GM13976 (cell line): ENCODE measurements at regions not wholly inside any gene's neighbourhood (a gene's known extent, or its start where the extent isn't known, plus 50 kb on each side); places are given as distances from the start of the nearest gene placed in this dataset.
A peak's percentile ranks its signal among the peaks of the same experiment; 100 is the strongest.

Source experiments
- DNase-seq: peaks from one replicate; pipeline ENCODE4 v3.0.0; 2012; ENCODE audit warnings: low spot score
- in situ Hi-C: fragments of 300-500 bp; cut with MboI; formaldehyde crosslinking; loops from one replicate; pipeline ENCODE4 v1.12.0; 2022; ENCODE audit warnings: low sequenced_read_pairs, mixed read lengths, inconsistent platforms; ENCODE audit not compliant: unreplicated experiment
- TF ChIP-seq, protein P1 (sequence below): IDR thresholded peaks from 2 replicates; pipeline ENCODE4 v1.5.1; 2012; ENCODE audit warnings: borderline replicate concordance, mild to moderate bottlenecking; ENCODE audit not compliant: insufficient read depth; ENCODE audit errors: extremely low read depth, missing control alignments, control extremely low read depth

DNA sequence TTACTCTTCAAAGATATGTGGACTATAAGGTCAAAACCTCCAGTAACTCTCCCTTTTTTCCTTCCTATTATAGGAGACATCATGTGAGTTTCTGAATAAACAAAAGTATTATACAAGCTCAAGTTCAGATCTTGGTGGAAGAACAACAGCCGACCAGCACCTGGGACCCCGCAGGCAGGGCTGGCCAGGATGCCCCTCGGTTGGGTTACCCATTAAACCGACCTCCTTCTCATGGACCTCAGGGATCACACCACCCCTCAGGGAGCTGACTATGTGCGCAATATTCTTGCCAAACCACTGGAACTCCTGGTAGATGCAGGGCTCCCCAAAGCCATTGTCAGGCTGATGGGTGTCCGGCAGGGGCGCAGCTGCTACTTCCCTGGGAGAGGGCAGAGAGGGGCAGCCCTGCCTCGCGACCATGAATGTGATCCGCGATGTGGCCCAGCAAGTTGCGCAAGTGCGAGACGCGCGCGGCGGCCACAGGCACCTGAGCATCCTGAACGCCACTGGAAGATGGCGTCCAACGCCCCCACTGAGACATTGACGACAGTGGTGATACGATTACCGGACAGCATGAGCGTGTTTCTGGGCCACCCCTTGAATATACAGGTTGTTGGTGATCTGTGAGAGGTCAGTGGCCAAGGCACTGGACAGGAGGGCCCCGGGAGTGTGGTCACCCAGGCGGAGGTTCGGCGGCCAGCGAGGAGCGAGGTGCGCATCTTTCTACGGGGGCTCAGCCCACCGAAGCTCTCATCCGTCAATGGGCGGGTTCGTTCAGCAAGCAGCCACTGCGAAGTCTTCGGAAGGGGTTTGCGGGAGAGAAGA lies 161.3 kb downstream of the IPMK start:
- DNase-seq = peak; percentile 7
- in situ Hi-C loops = no loop called here
- TF ChIP-seq, protein P1, sequence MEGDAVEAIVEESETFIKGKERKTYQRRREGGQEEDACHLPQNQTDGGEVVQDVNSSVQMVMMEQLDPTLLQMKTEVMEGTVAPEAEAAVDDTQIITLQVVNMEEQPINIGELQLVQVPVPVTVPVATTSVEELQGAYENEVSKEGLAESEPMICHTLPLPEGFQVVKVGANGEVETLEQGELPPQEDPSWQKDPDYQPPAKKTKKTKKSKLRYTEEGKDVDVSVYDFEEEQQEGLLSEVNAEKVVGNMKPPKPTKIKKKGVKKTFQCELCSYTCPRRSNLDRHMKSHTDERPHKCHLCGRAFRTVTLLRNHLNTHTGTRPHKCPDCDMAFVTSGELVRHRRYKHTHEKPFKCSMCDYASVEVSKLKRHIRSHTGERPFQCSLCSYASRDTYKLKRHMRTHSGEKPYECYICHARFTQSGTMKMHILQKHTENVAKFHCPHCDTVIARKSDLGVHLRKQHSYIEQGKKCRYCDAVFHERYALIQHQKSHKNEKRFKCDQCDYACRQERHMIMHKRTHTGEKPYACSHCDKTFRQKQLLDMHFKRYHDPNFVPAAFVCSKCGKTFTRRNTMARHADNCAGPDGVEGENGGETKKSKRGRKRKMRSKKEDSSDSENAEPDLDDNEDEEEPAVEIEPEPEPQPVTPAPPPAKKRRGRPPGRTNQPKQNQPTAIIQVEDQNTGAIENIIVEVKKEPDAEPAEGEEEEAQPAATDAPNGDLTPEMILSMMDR = no peak

DNA sequence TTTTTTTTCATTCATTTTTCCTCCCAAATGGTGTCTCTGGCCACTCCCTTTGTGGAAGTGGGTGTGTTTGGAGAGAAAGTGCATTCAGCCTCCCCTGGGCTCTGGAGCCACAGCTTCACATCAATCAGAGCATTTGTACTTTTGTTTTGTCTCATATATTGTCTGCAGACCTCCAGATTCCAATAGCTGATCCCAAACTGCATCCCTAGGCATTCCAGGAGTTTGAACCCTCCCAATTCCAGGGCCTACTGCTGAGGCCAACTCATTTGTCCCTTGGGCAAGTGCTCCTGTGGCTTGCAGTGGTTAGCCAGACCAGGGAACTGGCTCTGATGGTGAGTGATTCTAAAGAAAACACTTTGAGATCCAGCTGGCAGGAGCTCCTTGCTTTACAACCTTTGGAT lies 163.3 kb downstream of the IPMK start:
- no peak for DNase-seq
- in situ Hi-C loops = no loop called here
- TF ChIP-seq, protein P1 = no peak

DNA sequence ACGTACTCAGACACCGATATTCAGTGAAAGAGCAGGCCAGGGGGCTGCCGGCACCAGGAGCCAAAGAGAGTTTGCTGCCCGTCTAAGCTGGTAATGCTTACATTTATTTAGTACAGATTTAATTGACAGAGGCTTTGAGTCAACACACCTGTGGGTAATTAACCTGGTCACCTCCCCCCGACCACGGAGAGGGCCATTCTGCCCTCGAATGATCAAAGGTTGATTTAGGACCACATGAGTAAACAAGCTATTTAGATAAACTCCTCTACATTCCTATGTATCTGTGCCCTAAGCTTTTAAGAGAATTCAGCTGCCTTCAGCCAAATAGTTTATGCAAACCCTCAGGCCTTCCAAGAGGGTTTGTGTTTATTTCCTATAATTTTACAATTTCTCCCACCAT lies 164.8 kb downstream of the IPMK start:
- DNase-seq = no peak
- TF ChIP-seq, protein P1 = no peak
- in situ Hi-C loops = no loop called here

DNA sequence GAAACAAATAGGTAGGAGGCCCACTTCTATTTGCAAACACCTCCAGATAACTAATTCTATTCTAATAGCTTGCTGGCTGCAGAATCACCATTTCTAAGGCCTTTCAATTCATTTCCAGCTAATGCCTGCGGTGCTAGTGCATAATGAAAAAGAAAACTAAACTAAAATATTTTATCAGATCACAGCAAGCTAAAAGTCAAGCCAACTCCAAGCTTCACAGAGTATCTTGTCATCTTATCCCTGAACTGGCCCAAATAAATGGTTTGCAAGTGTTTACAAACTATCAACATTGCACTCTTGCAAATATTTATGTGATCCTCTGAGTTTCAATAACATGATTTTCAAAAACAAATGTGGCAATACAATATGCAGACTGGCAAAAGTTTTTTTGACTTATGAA lies 166.0 kb downstream of the IPMK start:
- no peak for DNase-seq
- TF ChIP-seq, protein P1 = no peak
- in situ Hi-C loops = no loop called here

DNA sequence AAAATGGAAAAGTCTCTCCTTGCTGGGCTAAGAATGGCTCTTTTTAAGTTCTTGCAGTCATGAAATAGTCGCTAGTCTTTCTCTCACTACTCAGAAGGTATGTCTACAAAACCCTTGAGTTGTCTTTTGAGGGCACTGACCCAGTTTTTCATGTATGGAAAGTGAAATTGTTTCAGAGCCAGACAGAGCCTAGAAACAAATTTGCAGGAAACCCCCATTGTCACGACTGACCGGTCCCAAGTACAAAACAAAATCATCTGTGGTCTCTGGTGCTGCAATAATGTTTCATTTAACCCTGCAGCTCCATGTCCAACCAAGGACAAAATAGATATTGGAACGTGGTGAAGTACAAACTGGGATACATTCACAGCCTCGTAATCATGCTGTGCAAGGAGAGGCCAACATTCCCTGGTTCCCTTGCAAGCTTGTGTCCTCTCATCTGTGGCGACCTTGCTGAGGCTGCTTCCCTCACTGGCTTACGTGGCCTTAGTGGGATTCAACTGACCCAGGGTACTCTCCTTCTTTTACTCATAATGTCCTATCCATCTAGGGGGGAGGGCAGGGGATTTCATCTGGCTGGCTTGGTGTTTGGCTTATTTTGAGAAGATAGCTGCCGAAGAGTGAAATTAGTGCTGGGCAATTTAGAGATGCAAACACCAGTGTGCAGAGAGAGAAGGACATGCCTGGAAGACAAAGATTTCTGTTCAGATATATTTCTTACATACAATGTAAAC lies 172.5 kb downstream of the IPMK start:
- DNase-seq = no peak
- TF ChIP-seq, protein P1 = no peak
- in situ Hi-C loops = no loop called here

DNA sequence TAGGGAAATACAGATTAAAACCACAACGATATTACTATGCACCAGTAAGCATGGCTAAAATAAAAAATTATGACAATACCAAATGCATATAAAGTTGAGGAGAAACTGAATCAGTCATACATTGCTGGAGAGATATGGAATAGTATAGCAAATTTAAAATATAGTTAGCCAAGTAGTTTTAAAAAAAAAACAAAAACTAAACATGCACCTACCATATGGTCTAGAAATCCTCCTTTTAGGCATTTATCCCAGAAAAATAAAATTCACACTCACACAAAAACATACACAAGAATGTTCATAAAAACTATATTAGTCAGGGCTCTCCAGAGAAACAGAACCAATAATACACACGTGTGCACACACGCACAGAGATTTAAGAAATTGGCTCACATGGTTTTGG lies 175.8 kb downstream of the IPMK start:
- in situ Hi-C loops = no loop called here
- no peak for DNase-seq
- TF ChIP-seq, protein P1 = no peak
